NCI-H1436 (cell line): ENCODE measurements at regions not wholly inside any gene's neighbourhood (a gene's known extent, or its start where the extent isn't known, plus 50 kb on each side); places are given as distances from the start of the nearest gene placed in this dataset.

ENCODE experiments used
- DNase-seq: peaks from one replicate; lab custom pipeline; 2025; lab: John Stamatoyannopoulos, UW

DNA sequence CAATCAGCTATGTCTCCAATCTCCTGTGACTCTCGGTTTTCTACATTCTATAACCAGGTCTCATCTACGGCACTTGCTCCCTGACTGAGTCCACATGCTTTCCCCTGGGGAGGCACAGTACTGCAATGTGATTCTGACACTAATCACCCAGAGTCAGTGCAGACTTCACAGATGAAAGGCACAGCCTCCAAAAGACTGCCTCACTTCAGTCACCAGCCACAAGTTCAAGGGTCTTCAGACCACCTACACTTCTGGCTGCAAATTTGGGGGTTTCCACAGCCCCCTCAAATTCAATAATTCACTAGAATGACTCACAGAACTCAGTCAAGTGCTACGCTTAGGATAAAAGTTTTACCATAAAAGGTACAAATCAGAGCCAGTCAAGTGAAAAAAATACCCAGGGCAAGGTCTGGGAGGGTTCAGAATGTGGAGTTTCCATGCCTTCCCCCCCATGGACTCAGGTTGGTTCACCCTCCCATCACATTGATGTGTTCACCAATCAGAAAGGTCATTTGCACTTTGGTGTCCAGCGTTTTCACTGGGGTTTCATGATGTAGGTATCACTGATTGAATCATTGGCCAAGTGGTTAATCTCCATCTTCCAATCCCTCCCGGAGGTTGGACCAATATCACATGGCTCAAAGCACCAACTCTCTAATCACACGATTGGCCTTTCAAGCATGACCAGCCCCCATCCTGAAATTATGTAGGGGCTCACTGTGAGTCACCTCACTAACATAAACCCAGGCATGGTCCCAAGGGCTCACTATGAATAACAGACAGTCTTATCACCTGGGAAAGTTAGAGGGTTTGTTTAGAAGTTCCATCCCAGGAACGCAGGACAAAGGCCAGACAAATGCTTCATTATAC is 182.9 kb upstream of the CAMK1G start:
- no peak for DNase-seq

DNA sequence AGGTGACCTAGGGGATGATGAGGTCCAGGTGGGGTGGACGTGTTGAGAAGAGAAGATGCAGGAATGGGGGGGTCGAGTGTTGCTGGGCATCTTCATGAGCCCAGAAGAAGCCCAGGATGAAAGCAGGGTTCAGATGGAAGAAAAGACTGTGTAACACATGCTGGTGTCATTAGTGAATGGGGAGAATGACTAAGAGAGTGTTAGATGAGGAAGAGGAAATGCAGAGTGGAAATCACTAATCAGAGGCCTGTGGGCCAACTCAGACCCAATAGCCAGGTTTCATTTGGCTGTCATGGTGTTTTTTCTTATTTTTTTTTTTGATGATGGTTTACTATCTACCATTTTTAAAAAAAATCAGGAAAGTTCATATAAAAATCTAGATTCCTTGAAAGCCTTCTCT is 180.8 kb upstream of the CAMK1G start:
- DNase-seq: no peak

DNA sequence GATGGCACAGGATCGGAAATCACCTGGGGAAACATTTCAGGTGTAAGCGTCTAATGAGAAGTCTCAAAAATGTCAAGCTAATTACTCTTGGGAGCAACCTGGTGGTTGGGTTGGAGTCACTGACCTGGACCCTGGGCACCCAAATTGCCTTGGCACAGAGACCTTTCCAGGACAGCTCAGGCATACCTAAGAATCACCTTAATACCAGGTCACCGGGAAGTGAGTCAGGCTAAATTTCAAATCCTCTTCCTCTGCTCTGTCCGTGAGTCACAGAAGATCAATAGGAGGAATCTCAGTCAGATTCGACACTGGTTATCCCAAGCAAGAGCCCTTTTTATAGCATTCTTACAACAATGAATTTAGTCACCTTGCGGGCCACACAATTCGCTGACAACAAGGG is 179.6 kb upstream of the CAMK1G start:
- no peak for DNase-seq

GRCh38 chr1:209404577-209404976 is 178.9 kb upstream of the CAMK1G start:
- DNase-seq: no peak

DNA sequence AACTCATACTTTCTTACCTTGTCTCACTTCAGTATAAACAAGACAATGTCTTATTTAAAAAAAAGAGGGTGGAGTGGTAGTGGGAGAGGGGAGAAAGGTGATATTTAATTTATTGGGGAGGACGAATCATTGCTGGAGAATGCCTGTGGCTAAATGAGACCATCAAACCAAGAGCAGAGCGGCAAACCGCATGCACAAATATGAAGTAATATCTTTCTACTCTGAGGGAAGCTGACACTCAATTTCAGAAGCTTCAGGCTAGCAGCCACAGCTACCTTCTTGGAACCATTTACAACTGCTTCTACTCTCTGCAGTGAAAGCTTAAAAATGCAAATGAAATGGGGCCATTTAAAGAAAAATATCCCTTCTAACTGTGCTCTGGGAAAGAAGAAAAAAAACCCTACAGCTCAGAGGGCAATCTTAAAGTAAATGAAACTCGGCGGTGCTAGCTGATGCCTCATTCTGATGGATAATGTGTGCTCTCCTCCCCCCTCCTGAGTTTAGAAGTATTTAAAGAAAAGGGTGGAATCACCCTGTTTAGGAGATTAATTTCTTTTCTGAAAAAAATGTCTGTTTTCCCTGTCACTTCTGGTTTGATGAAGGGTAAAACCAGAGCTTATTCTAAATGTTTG is 178.2 kb upstream of the CAMK1G start:
- DNase-seq: no peak

GRCh38 chr1:209406168-209406567 is 177.3 kb upstream of the CAMK1G start:
- DNase-seq: no peak

- no peak for DNase-seq
Observed at GRCh38 chr1:209406595-209406994, 176.9 kb upstream of the CAMK1G start.

DNA sequence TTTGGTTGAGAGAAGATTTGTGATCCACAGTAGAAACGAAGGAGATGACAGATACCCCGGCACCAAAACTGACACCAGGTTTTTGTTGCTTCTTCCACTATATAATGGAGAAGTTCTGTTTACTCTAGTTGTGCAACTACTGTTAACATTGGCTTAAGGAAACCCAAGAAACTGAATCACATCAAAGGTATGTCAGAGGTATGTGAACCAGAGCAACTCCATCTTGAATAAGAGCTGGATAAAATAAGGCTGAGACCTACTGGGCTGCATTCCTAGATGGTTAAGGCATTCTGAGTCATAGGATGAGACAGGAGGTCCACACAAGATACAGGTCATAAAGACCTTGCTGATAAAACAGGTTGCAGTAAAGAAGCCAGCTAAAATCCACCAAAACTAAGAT is 173.7 kb upstream of the CAMK1G start:
- no peak for DNase-seq

DNA sequence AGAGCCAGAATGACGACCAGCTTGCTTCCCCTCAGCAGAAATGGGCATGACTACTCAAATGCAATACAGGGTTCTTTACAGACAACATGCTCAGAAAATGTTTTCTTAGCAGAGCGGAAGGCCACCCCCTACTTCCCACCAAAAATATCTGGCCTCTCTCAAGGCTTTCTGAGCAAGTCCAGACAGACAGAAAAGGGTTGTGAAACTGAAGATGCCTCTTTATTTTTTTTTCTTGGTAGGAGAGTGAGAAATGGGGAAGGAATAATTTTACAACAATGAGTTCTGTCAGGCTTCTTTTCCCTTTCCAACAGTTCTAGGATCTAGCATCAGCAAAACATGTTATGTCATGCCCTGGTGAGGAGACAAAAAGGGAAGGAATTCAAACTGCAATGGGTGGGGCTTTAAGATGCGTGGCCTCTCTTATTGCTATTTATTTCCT is 172.0 kb upstream of the CAMK1G start:
- DNase-seq: no peak

- no peak for DNase-seq
Observed at GRCh38 chr1:209412036-209412435, 171.5 kb upstream of the CAMK1G start.

DNA sequence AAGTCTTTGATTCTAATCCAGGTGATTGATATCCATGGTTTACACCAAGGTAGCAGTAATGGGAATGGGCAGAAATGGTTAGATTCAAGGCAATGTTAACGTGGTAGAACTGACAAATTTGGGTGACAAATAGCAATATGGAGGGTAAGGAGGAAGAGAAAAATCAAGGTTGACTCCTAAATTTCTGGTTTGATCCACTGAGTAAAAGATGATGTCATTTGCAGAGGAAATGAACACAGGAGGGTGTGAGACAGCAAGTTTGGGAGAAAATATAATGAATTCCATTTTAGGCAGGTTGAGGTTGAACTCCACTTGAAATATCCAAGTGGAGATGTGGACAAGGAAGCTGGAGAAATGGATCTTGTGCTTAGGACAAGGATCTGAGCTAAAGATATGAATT is 170.9 kb upstream of the CAMK1G start:
- no peak for DNase-seq

GRCh38 chr1:209413062-209413461 is 170.5 kb upstream of the CAMK1G start:
- DNase-seq: no peak

DNA sequence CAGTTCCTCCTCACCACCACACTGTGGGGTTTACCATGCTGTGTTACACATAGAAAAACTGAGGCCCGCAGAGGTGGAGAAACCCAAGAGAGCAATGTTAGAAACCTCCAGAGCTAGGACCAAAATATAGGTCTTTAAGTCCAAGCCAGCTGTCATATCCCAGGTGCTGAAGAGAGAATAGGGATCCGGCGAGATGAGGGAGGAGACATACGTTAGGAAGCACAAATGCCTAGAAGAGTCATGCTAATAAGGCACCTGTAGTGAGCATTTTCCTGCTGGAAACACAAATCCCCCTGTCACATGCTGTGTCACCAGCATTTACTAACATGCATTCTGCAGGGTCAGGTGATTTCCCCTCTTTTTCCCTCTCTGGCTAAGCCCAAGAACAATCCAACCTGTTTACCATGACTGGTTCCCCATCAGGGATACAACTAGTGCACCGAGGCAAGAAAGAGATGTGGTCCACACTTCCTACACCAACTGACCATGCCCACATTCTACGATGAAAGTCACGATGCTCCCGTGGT is 168.6 kb upstream of the CAMK1G start:
- no peak for DNase-seq

DNA sequence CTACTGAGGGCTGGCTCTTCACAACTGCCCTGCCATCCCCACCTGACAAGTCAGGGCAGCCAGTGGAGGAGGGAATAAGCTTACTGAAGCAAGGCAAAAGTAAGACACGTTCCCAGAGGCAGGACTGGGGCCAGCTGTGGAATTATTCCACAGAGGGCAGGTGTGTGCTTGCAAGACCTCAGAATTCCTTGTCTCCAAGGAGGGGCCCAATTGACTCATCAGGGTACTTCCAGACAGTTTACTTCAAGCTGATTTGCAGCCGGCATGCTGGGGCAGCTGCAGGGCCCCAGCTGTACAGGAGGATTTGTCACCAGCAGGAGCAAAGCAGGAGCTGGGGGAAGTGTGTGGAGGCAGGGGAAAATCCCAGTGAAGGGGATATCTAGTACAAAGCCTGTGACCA is 167.5 kb upstream of the CAMK1G start:
- DNase-seq: no peak

DNA sequence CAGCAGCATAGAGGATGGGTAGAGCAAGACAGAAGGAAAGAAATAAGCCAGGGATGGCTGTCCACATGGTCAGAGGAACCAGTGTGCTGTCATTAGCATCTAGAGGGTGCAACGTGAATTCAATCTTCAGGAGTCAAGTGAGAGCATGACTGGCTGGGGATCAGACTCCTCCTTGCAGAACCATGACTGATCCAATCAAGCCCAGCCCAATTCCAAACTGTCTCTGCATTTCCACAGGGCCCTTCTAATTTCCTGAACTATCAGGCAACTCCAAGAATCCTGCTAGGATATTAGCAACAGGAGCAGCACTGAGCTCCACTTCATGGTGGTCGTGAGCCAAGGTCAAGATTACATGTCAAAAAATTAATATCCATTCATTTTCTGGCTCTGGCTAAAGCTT is 166.8 kb upstream of the CAMK1G start:
- DNase-seq: no peak

GRCh38 chr1:209417761-209418160 is 165.8 kb upstream of the CAMK1G start:
- no peak for DNase-seq

DNA sequence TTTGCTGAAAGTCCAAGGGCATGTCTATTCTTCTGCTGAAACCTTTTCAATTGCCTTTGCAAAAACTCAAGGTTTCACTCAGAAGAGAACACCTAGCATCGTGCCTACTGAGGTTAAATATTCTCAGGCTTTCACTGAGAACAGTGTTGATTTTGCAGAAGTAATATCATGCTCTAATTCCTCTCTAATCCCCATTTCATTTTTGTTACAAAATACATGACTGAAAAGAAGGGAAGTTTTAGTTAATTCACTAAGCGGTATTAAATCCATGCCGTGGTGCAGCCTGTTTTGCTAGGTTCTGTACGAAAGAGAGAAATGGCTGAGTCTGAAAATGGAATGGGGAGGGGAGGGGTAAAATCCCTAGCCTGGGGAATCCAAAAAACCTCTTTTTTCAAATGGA is 163.2 kb upstream of the CAMK1G start:
- DNase-seq: no peak

- no peak for DNase-seq
Observed at GRCh38 chr1:209421186-209421585, 162.3 kb upstream of the CAMK1G start.

GRCh38 chr1:209421978-209422680 is 161.4 kb upstream of the CAMK1G start:
- DNase-seq: no peak

GRCh38 chr1:209425959-209426358 is 157.6 kb upstream of the CAMK1G start:
- DNase-seq: no peak

- DNase-seq: no peak
Observed at GRCh38 chr1:209427277-209427676, 156.2 kb upstream of the CAMK1G start.

DNA sequence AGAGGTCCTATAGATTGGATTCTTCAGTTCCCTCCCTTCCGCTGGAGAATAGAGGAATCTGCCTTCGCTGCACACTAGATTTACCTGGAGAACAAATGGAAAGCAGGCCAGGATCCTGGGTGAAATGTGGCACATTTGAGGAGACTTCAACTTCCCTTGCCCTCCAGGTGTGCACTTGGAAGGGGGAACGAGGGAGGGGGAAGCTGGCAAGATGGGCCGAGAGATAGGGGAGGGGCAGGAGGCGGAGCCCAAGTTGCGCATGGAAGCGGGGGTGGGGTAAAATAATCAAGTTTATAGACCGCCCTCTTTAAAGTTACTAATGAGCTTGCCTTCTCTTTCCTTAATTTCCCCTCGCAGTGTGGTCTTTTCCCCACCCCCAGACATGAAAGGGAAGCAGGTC is 155.7 kb upstream of the CAMK1G start:
- no peak for DNase-seq
